ENCODE measurements at regions not wholly inside any gene's neighbourhood (a gene's known extent, or its start where the extent isn't known, plus 50 kb on each side); places are given as distances from the start of the nearest gene placed in this dataset.

DNA sequence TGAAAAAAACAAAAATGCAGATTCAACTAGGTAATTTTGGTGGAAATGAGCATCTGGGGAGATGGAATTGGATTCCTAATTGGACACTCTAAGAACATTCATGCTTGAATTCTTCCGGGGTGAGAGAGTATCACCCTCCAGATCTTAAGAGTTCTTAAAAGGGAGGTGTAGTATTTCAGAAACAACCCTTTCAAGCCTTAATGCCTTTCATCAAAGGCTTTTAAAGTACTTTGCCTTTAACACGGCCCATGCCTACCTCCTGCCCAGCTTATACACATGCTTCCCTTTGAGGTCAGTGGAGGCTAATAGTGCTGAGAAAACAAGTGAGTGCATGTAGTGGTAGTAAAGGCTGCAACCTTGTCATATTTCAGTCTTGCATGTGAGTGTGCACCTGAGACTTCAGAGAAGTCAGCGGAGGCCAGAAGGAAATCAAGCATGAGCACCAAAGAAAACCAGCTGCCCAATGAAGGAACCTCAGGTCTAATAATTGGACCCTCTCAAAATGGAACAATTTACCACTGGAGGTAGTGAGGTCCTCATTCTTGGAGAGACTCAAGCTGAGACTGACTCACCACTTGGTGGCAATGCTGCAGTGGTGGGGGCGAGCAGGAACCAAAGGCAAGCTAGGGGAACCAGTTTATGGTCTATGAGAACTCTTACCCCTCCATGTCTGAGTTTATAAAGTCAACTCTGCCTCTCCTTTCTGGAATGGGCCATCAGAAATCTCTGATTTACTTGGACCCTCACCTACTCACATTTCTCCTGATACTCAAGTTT lies 98.4 kb upstream of the GDNF start:
- Mint-ChIP-seq H3K27me3 (ENCODE audit: low read depth, unreplicated experiment) (peaks cover 13% of the 10 kb centered on the region), H3K4me1 (ENCODE audit: low read depth, unreplicated experiment) (no peaks in the 10 kb centered on the region), H3K36me3 (ENCODE audit: low read depth, unreplicated experiment) (no peaks in the 10 kb centered on the region), H3K27ac (ENCODE audit: unreplicated experiment) (no peak overlapping the region), H3K4me3 (ENCODE audit: unreplicated experiment) (no peak overlapping the region), H3K9me3 (ENCODE audit: unreplicated experiment) (peaks cover under 1% of the 10 kb centered on the region)
- Histone ChIP-seq H4K20me1 (ENCODE audit: insufficient read depth, low read length) (no peaks in the 10 kb centered on the region), H3K36me3 (ENCODE audit: insufficient read depth, low read length) (no peaks in the 10 kb centered on the region), H3K79me2 (ENCODE audit: insufficient read depth, low read length) (no peaks in the 10 kb centered on the region), H3K4me1 (ENCODE audit: insufficient read depth, low read length) (no peaks in the 10 kb centered on the region), H3K9me3 (ENCODE audit: insufficient read depth, low read depth, low read length) (no peaks in the 10 kb centered on the region), H2AFZ (ENCODE audit: low read depth, low read length) (no peak overlapping the region), H3K27me3 (ENCODE audit: insufficient read depth, low read length) (peaks cover 7% of the 10 kb centered on the region), H3K4me3 (ENCODE audit: insufficient read depth, low read depth, low read length) (no peak overlapping the region), H3K9ac (ENCODE audit: low read length) (no peak overlapping the region), H3K27ac (ENCODE audit: low read depth, low read length) (no peak overlapping the region), H3K4me2 (ENCODE audit: low read length) (no peak overlapping the region)
- no peak for TF ChIP-seq EZH2 (IDR thresholded peaks at IDR 0.05; ENCODE audit: insufficient read depth, low read length)
- no peak for TF ChIP-seq CTCF (IDR thresholded peaks at IDR 0.05; ENCODE audit: insufficient read depth, low read depth, low read length)
- no peak for DNase-seq (ENCODE audit: low read depth)
- no peak for FAIRE-seq

GRCh38 chr5:37936091-37936490 lies 96.2 kb upstream of the GDNF start:
- TF ChIP-seq EZH2 (IDR thresholded peaks at IDR 0.05; ENCODE audit: insufficient read depth, low read length) (no peak), CTCF (IDR thresholded peaks at IDR 0.05; ENCODE audit: insufficient read depth, low read depth, low read length) (no peak)
- Histone ChIP-seq H3K79me2 (ENCODE audit: insufficient read depth, low read length) (no peaks in the 10 kb centered on the region), H3K27ac (ENCODE audit: low read depth, low read length) (no peak overlapping the region), H3K9me3 (ENCODE audit: insufficient read depth, low read depth, low read length) (no peaks in the 10 kb centered on the region), H3K9ac (ENCODE audit: low read length) (no peak overlapping the region), H3K4me3 (ENCODE audit: insufficient read depth, low read depth, low read length) (no peak overlapping the region), H3K27me3 (ENCODE audit: insufficient read depth, low read length) (peaks cover 7% of the 10 kb centered on the region), H3K4me2 (ENCODE audit: low read length) (no peak overlapping the region), H2AFZ (ENCODE audit: low read depth, low read length) (no peak overlapping the region), H4K20me1 (ENCODE audit: insufficient read depth, low read length) (no peaks in the 10 kb centered on the region), H3K36me3 (ENCODE audit: insufficient read depth, low read length) (no peaks in the 10 kb centered on the region), H3K4me1 (ENCODE audit: insufficient read depth, low read length) (no peaks in the 10 kb centered on the region)
- FAIRE-seq, result no peak
- H3K27ac Mint-ChIP-seq (ENCODE audit: unreplicated experiment), result no peak overlapping the region
- H3K36me3 Mint-ChIP-seq (ENCODE audit: low read depth, unreplicated experiment), result no peaks in the 10 kb centered on the region
- H3K4me1 Mint-ChIP-seq (ENCODE audit: low read depth, unreplicated experiment), result no peaks in the 10 kb centered on the region
- DNase-seq (ENCODE audit: low read depth), result no peak
- peaks cover 12% of the 10 kb centered on the region for H3K27me3 Mint-ChIP-seq (ENCODE audit: low read depth, unreplicated experiment)
- no peak overlapping the region for H3K4me3 Mint-ChIP-seq (ENCODE audit: unreplicated experiment)
- peaks cover 3% of the 10 kb centered on the region for H3K9me3 Mint-ChIP-seq (ENCODE audit: unreplicated experiment)

DNA sequence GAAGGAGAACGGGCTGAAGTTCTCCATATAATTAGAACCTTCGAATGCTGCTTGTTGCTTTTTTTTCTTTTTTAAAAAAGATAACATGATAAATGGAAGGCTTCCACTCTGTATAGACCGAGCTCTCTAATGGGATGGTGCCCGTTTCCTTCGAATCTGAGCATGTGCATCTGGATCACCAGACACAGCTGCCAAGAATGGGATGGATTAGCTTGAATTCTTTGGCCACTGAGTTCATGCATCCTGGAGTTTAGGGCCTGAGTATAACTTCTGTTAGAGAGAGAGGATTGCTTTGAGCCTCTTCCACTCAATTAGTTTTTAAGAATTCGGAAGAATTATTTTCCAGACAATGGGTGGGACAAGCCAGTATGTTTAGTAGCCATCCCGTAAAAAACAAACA lies 93.7 kb upstream of the GDNF start:
- Histone ChIP-seq H4K20me1 (ENCODE audit: insufficient read depth, low read length) (no peaks in the 10 kb centered on the region), H3K27ac (ENCODE audit: low read depth, low read length) (no peak overlapping the region), H3K9ac (ENCODE audit: low read length) (no peak overlapping the region), H3K4me3 (ENCODE audit: insufficient read depth, low read depth, low read length) (no peak overlapping the region), H3K36me3 (ENCODE audit: insufficient read depth, low read length) (no peaks in the 10 kb centered on the region), H2AFZ (ENCODE audit: low read depth, low read length) (no peak overlapping the region), H3K4me2 (ENCODE audit: low read length) (no peak overlapping the region), H3K9me3 (ENCODE audit: insufficient read depth, low read depth, low read length) (no peaks in the 10 kb centered on the region), H3K79me2 (ENCODE audit: insufficient read depth, low read length) (no peaks in the 10 kb centered on the region), H3K4me1 (ENCODE audit: insufficient read depth, low read length) (no peaks in the 10 kb centered on the region), H3K27me3 (ENCODE audit: insufficient read depth, low read length) (peaks cover 7% of the 10 kb centered on the region)
- DNase-seq (ENCODE audit: low read depth) (no peak), FAIRE-seq (no peak)
- Mint-ChIP-seq H3K4me3 (ENCODE audit: unreplicated experiment) (no peak overlapping the region), H3K4me1 (ENCODE audit: low read depth, unreplicated experiment) (no peaks in the 10 kb centered on the region), H3K27ac (ENCODE audit: unreplicated experiment) (no peak overlapping the region), H3K36me3 (ENCODE audit: low read depth, unreplicated experiment) (no peaks in the 10 kb centered on the region), H3K27me3 (ENCODE audit: low read depth, unreplicated experiment) (peaks cover 12% of the 10 kb centered on the region), H3K9me3 (ENCODE audit: unreplicated experiment) (peaks cover 4% of the 10 kb centered on the region)
- TF ChIP-seq EZH2 (IDR thresholded peaks at IDR 0.05; ENCODE audit: insufficient read depth, low read length) (no peak), CTCF (IDR thresholded peaks at IDR 0.05; ENCODE audit: insufficient read depth, low read depth, low read length) (no peak)
